ENCODE measurements at regions not wholly inside any gene's neighbourhood (a gene's known extent, or its start where the extent isn't known, plus 50 kb on each side); places are given as distances from the start of the nearest gene placed in this dataset.

DNA sequence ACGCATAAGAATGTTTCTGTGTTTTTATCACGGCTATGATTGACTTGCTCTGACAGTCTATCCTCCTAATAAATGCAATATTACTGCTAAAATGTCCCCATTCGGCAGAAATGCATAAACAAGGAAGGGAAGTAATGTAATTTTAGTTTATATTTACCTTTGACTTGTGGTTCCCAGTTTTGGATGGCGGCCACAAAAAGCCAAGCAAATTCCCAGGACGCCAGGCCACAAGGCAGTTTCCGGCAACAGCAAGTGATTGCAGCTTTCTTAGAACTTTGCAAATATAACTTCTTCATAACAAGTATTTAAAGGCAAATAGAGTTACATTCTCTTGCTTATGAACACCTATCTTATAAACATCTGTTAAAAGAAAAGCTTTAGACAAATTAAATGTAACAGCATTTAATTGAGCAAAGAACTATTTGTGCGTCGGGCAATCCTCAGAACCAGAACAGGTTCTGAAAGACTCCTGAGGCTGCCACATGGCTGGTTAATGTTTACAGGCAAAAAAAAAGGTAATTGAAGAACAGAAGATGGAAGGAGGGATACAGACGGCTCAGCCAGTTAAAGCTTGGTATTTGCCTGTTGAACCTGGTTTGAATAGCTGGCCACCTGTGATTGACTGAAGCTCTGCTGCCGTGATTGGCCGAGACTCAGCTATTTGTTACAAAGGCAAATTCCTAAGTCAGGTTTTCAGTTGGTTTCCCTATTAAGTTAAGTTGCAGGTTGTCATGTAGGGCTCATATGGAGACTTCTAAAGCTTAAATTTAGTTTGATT, 80.8 kb downstream of the C21orf91 start:
- intact Hi-C loops (cut with micrococcal nuclease): no loop called here
- Mint-ChIP-seq H3K4me1 (ENCODE audit: low read depth) (no peaks in the 10 kb centered on the region), H3K4me3 (no peak overlapping the region), H3K27ac (no peak overlapping the region), H3K27me3 (no peaks in the 10 kb centered on the region), H3K9me3 (no peaks in the 10 kb centered on the region), H3K36me3 (ENCODE audit: low read depth) (no peaks in the 10 kb centered on the region)

DNA sequence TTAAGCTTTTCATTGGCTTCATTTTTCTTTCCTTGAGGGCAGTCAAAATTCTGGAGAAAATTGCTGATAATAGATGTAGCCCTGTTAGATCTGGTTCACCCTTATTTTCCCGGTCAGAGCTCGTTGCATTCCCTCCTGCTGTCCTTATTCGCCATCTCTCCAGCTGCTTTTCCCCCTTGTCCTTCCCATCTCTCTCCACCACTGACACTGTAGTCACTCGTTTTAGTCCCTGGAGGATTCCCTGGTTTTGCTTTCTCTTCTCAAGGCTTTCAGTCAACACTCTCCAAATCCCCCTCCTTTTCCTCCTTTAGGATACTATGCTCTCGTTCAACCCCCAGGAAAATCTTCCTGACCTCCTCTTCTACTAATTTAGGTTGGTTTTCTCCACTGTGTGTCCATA, 83.1 kb downstream of the C21orf91 start:
- Mint-ChIP-seq H3K27ac (no peak overlapping the region), H3K9me3 (no peaks in the 10 kb centered on the region), H3K36me3 (ENCODE audit: low read depth) (no peaks in the 10 kb centered on the region), H3K4me1 (ENCODE audit: low read depth) (peaks cover 1% of the 10 kb centered on the region), H3K4me3 (no peak overlapping the region), H3K27me3 (no peaks in the 10 kb centered on the region)
- intact Hi-C loops (cut with micrococcal nuclease): no loop called here

DNA sequence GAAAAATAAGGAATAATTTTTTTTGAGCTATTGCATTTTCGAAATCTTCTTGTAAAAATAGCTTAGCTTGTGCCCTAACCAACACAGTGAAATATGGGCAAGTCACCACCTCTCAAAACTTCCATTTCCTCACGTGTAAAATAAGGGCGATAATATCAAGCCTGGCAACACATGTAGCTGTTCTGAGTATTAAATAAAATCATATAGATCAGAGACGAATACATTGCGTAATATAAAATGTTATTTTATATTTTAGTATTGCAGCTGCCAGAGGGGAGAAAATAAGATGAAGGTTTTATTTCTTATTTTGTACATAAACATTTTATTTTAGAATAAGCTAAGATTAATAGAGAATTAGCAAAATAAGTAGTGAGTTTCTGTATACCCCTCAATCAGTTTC, 85.9 kb downstream of the C21orf91 start:
- Mint-ChIP-seq H3K27ac (no peak overlapping the region), H3K27me3 (no peaks in the 10 kb centered on the region), H3K4me1 (ENCODE audit: low read depth) (peaks cover 11% of the 10 kb centered on the region), H3K4me3 (no peak overlapping the region), H3K9me3 (no peaks in the 10 kb centered on the region), H3K36me3 (ENCODE audit: low read depth) (no peaks in the 10 kb centered on the region)
- intact Hi-C loops (cut with micrococcal nuclease): no loop called here

DNA sequence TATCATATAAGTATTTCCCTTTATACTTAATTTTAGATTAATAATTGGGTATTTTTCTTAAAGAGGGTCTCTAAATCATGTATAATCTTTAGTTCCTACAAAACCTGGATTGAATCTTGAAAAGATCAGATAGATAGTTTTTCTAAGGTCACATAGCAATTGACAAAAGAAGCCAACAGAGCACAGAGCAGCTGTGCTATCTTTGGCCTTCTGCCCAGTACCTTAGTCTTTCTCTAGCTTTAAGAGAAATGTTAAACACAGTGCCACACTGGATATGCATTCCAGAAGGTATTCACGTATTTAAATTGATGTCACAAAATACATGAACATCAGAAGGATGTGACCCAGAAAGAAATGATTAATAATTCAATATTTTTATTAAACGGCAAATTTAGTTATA, 86.8 kb downstream of the C21orf91 start:
- intact Hi-C loops (cut with micrococcal nuclease): no loop called here
- no peaks in the 10 kb centered on the region for H3K36me3 Mint-ChIP-seq (ENCODE audit: low read depth)
- H3K4me1 Mint-ChIP-seq (ENCODE audit: low read depth): peaks cover 11% of the 10 kb centered on the region
- H3K27me3 Mint-ChIP-seq: no peaks in the 10 kb centered on the region
- no peak overlapping the region for H3K4me3 Mint-ChIP-seq
- H3K9me3 Mint-ChIP-seq: no peaks in the 10 kb centered on the region
- no peak overlapping the region for H3K27ac Mint-ChIP-seq

DNA sequence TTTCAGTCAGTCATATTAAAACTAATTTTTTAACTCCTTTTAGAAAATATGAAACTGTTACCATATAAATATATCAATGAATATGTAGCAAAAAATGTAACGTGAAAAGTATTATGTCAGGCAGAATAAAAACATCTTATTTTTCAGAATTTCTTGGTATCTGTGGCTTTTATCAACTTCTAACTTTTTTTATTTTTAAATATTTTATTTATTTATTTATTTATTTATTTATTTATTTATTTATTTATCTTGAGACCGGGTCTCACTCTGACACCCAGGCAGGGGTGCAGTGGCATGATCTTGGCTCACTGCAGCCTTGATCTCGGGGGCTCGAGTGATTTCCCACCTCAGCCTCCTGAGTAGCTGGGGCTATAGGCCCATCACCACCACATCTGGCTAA, 87.6 kb downstream of the C21orf91 start:
- Mint-ChIP-seq H3K4me1 (ENCODE audit: low read depth) (peaks cover 11% of the 10 kb centered on the region), H3K9me3 (no peaks in the 10 kb centered on the region), H3K27ac (no peak overlapping the region), H3K36me3 (ENCODE audit: low read depth) (no peaks in the 10 kb centered on the region), H3K27me3 (no peaks in the 10 kb centered on the region), H3K4me3 (no peak overlapping the region)
- intact Hi-C loops (cut with micrococcal nuclease): no loop called here

DNA sequence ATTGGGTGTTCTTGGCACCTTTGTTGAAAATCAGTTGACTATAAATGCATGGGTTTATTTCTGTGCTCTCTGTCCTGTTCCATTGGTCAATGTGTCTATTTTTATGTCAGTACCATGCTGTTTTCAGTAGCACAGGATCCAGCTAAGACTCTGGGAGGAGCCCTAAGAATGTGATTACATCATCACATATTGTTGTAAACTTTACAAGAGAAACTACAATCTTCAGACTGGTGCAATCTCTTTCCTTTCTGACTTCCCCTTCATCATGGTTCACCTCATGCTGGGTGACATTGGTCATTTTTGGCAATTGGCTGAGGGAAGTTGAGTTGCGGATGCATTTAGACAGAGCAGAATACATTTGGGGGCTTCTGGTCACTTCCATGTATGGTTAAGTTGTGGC, 88.4 kb downstream of the C21orf91 start:
- H3K4me1 Mint-ChIP-seq (ENCODE audit: low read depth): peaks cover 11% of the 10 kb centered on the region
- no peaks in the 10 kb centered on the region for H3K36me3 Mint-ChIP-seq (ENCODE audit: low read depth)
- H3K4me3 Mint-ChIP-seq: no peak overlapping the region
- intact Hi-C loops (cut with micrococcal nuclease): no loop called here
- no peaks in the 10 kb centered on the region for H3K27me3 Mint-ChIP-seq
- H3K9me3 Mint-ChIP-seq: no peaks in the 10 kb centered on the region
- H3K27ac Mint-ChIP-seq: peak overlapping the region; percentile 14

DNA sequence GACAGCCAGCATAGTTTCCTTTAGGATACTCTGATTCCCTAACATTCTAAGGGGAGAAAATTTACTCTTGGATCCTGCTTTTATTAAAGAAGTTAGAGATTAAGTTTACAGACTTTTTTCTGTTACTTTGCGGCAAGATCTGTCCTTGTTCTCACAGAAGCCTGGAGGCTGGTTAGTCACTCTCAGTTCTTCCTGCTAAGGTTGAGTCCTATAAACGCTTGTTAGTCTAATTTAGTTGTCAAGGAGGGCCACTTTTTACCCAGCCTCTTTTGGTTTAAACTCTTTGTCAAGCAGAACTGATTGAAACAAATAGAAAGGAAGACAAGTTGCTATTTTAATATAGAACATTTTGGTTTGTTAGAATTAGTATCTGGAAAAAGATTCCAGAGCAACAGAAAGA, 89.7 kb downstream of the C21orf91 start:
- Mint-ChIP-seq H3K4me1 (ENCODE audit: low read depth) (peaks cover 11% of the 10 kb centered on the region), H3K4me3 (no peak overlapping the region), H3K36me3 (ENCODE audit: low read depth) (no peaks in the 10 kb centered on the region), H3K9me3 (peaks cover 2% of the 10 kb centered on the region), H3K27me3 (no peaks in the 10 kb centered on the region), H3K27ac (no peak overlapping the region)
- intact Hi-C loops (cut with micrococcal nuclease): no loop called here

DNA sequence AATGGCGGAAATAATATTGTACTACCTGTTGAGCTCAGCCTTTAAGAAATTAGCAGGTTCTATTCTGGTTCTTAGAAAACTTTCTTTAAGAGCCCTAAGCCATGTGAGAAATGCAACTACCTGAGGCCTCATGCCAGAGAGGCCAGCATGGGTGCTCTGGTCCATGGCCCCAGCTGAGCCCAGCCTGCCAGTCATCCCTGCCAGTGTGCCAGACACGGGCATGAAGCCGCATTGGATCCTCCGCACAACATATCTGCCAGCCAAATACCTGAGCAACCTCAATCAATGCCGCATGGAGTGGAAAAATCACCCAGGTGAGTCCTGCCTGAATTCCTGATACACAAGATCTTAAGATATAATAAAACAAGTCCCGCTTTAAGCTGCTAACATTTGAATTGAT, 91.8 kb downstream of the C21orf91 start:
- intact Hi-C loops (cut with micrococcal nuclease): no loop called here
- Mint-ChIP-seq H3K4me1 (ENCODE audit: low read depth) (peaks cover 11% of the 10 kb centered on the region), H3K27ac (no peak overlapping the region), H3K27me3 (no peaks in the 10 kb centered on the region), H3K9me3 (peaks cover 6% of the 10 kb centered on the region), H3K36me3 (ENCODE audit: low read depth) (no peaks in the 10 kb centered on the region), H3K4me3 (no peak overlapping the region)

DNA sequence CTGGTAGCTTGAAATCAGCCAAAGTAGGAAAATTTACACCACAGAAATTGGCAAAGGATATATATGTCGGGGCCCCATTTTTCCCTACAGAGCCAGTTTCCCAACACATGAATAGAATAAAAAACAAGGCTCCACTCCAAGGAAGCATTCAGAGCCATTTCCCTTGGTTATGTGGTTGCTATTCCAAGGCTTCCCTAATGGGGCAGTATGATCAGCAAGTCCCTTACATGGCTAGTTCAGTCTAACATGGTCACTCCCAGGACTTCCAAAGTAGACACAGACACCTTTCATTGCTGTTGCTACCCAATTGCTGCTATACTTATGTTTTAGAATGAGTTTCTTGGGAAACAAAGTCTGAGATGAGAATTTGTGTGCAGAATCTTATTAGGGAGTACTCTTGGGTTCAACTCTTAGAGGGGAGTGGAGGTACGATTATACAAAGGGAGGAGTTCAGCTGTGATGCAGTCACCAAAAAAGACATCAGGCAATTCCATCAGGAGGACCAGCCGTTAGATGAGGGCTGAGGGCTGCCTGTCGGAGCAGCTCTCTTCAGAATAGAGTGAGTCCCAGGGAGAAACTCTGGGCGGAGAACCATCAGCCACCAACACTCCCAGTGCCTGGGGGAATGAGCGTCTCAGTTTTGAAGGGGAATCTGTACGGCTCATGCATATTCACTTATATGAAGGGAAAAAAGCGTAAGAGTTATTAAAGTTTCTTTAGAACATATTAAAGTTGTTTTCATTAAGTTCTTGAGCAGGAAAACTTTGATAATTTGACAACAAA, 92.9 kb downstream of the C21orf91 start:
- H3K27ac Mint-ChIP-seq: no peak overlapping the region
- no peak overlapping the region for H3K4me3 Mint-ChIP-seq
- no peaks in the 10 kb centered on the region for H3K27me3 Mint-ChIP-seq
- peaks cover 6% of the 10 kb centered on the region for H3K9me3 Mint-ChIP-seq
- no peaks in the 10 kb centered on the region for H3K36me3 Mint-ChIP-seq (ENCODE audit: low read depth)
- intact Hi-C loops (cut with micrococcal nuclease): no loop called here
- H3K4me1 Mint-ChIP-seq (ENCODE audit: low read depth): peaks cover 11% of the 10 kb centered on the region

DNA sequence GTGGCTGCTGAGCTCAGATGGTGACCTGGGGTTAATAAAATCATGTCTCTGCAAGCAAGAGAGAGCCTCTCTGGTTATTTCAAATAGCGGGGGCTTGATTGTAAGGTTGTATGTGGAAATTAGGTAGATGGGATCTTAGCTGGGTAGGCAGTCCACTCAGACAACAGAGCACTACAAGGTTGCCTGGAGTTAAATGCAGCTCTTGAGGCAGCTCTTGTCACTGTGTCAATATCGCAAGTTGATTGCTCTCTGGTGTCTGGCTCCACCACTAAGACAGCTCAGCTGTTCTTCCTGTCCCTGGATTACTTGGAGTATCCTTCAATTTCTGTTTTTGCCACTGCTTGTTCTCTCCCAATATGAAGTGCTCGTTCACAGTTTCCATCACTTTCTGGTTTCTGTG, 93.8 kb downstream of the C21orf91 start:
- Mint-ChIP-seq H3K27me3 (no peaks in the 10 kb centered on the region), H3K27ac (no peak overlapping the region), H3K9me3 (peaks cover 6% of the 10 kb centered on the region), H3K4me1 (ENCODE audit: low read depth) (peaks cover 2% of the 10 kb centered on the region), H3K4me3 (no peak overlapping the region), H3K36me3 (ENCODE audit: low read depth) (no peaks in the 10 kb centered on the region)
- intact Hi-C loops (cut with micrococcal nuclease): no loop called here

DNA sequence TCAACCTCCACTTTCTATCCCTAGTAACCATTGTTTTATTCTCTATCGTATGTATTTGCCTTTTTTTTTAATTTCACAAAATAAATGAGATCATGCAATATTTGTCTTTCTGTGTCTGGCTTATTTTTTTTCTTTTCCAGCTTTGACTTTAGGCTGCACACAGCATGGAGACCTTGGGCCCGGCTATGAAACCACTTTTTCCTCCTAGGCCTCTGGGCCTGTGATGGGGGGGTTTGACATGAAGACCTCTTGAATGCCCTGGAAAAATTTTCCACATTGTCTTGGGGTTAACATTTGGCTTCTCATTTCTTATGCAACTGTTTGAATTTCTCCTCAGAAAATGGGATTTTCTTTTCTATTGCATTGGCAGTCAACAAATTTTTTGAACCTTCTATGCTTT, 100.2 kb upstream of the BTG3 start:
- Mint-ChIP-seq H3K27ac (no peak overlapping the region), H3K36me3 (ENCODE audit: low read depth) (no peaks in the 10 kb centered on the region), H3K4me3 (no peak overlapping the region), H3K4me1 (ENCODE audit: low read depth) (peaks cover 14% of the 10 kb centered on the region), H3K27me3 (no peaks in the 10 kb centered on the region), H3K9me3 (peaks cover 12% of the 10 kb centered on the region)
- intact Hi-C loops (cut with micrococcal nuclease): no loop called here

DNA sequence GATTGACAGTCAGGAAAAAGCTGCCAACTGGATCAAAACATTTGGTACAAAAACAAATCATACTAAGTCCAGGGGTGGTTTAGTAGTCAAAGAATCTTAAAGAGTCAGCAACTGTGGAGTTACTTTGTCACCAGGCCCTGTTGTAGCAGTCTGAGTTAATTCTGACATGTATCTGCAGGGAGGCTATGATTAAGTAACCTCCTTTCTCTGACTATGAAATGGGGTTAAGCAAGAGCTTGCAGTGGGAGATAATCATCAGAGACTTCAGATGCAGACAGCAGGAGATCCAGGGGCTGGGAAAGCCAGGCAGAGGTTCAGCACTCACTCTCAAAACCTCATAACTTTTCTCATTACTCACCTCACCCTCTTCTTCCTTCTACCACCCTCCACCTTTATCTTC, 99.2 kb upstream of the BTG3 start:
- H3K36me3 Mint-ChIP-seq (ENCODE audit: low read depth): no peaks in the 10 kb centered on the region
- no peak overlapping the region for H3K4me3 Mint-ChIP-seq
- peaks cover 12% of the 10 kb centered on the region for H3K9me3 Mint-ChIP-seq
- H3K4me1 Mint-ChIP-seq (ENCODE audit: low read depth): peaks cover 14% of the 10 kb centered on the region
- intact Hi-C loops (cut with micrococcal nuclease): no loop called here
- H3K27me3 Mint-ChIP-seq: no peaks in the 10 kb centered on the region
- H3K27ac Mint-ChIP-seq: no peak overlapping the region

DNA sequence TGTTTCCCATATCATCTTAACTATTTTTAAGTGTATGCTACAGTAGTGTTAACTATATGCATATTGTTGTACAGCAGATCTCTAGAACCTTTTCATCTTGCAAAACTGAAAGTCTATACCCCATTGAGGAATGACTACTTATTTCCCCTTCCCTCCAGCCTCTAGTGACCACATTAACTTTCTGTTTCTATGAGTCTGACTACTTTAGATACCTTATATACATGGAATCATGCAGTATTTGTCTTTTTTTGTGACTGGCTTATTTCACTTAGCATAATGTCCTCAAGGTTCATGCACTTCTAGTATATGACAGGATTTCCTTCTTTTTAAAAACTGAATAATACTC, 96.5 kb upstream of the BTG3 start:
- peaks cover 33% of the 10 kb centered on the region for H3K9me3 Mint-ChIP-seq
- no peaks in the 10 kb centered on the region for H3K27me3 Mint-ChIP-seq
- intact Hi-C loops (cut with micrococcal nuclease): no loop called here
- H3K27ac Mint-ChIP-seq: no peak overlapping the region
- H3K4me3 Mint-ChIP-seq: no peak overlapping the region
- no peaks in the 10 kb centered on the region for H3K36me3 Mint-ChIP-seq (ENCODE audit: low read depth)
- H3K4me1 Mint-ChIP-seq (ENCODE audit: low read depth): peaks cover 14% of the 10 kb centered on the region

DNA sequence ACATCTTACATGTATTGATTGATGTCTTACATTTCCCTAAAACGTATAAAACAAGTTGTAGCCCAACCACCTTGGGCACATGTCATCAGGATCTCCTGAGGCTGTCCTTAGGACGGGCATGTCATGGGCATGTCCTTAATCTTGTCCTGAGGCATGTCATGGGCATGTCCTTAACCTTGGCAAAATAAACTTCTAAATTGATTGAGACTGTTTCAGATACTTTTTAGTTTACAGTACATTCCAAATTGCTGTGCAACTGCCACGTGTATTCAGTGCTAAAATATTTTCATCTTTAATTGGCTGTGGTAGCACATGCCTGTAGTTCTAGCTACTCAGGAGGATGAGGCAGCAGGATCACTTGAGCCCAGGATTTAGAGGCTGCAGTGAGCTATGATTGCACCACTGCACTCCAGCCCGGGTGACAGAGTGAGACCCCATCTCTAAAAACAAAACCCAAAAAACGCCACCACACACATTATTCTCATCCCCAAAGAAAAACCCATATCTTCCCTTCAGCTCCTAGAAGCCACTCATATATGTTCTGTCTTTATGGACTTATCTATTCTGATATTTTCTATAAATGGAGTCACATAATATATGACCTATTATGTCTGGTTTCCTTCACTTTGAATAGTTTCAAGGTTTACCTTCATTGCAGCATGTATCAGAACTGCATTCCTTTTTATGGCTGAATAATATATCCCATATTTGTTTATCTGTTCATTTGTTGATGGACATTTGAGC, 96.0 kb upstream of the BTG3 start:
- Mint-ChIP-seq H3K9me3 (peaks cover 34% of the 10 kb centered on the region), H3K4me3 (no peak overlapping the region), H3K4me1 (ENCODE audit: low read depth) (peaks cover 14% of the 10 kb centered on the region), H3K27me3 (no peaks in the 10 kb centered on the region), H3K27ac (no peak overlapping the region), H3K36me3 (ENCODE audit: low read depth) (no peaks in the 10 kb centered on the region)
- intact Hi-C loops (cut with micrococcal nuclease): no loop called here
